OCI-LY1 (cell line): ENCODE measurements at regions not wholly inside any gene's neighbourhood (a gene's known extent, or its start where the extent isn't known, plus 50 kb on each side); places are given as distances from the start of the nearest gene placed in this dataset.

ENCODE experiments used
- H2AFZ ChIP-seq: fragments of 200-600 bp; sonication (generic), shearing (Covaris generic); 2 replicates; pipeline ENCODE4 v1.6.0; 2014; ENCODE audit warnings: antibody characterized with exemption, mild to moderate bottlenecking, low read length
- H3F3A ChIP-seq: fragments of 200-600 bp; sonication (generic), shearing (Covaris generic); 2 replicates; pipeline ENCODE4 v1.6.0; 2014; ENCODE audit warnings: mild to moderate bottlenecking, antibody characterized with exemption, low read length, moderate library complexity; ENCODE audit not compliant: insufficient read depth
- H3K27ac ChIP-seq: fragments of 200-600 bp; sonication (generic); 2 replicates; pipeline ENCODE4 v1.5.1; 2014; ENCODE audit warnings: low read length, mixed run types, mild to moderate bottlenecking, low read depth; ENCODE audit not compliant: poor library complexity, severe bottlenecking
- H3K27me3 ChIP-seq: fragments of 200-600 bp; sonication (generic); 2 replicates; pipeline ENCODE4 v1.6.0; 2014; ENCODE audit warnings: antibody characterized with exemption, mild to moderate bottlenecking, low read length, moderate library complexity; ENCODE audit not compliant: insufficient read depth
- H3K36me3 ChIP-seq: fragments of 200-600 bp; sonication (generic); 2 replicates; pipeline ENCODE4 v1.6.1; 2014; ENCODE audit warnings: mild to moderate bottlenecking, antibody characterized with exemption, low read length, moderate library complexity, mixed read lengths; ENCODE audit not compliant: insufficient read depth
- H3K4me1 ChIP-seq: fragments of 200-600 bp; sonication (generic); 2 replicates; pipeline ENCODE4 v1.5.1; 2014; ENCODE audit warnings: mild to moderate bottlenecking, low read length, moderate library complexity; ENCODE audit not compliant: insufficient read depth, severe bottlenecking
- H3K4me2 ChIP-seq: fragments of 200-600 bp; sonication (generic), shearing (Covaris generic); 2 replicates; pipeline ENCODE4 v1.6.1; 2014; ENCODE audit warnings: low read length
- H3K4me3 ChIP-seq: fragments of 200-600 bp; sonication (generic); 2 replicates; pipeline ENCODE4 v1.5.1; 2014; ENCODE audit warnings: low read length, low read depth, mild to moderate bottlenecking, mixed read lengths; ENCODE audit not compliant: poor library complexity, severe bottlenecking
- H3K79me2 ChIP-seq: fragments of 200-600 bp; shearing (Covaris generic); 2 replicates; pipeline ENCODE4 v1.6.1; 2016; ENCODE audit warnings: mixed run types, low read length, mixed read lengths; ENCODE audit not compliant: insufficient read depth
- H3K9ac ChIP-seq: fragments of 200-600 bp; sonication (generic), shearing (Covaris generic); 2 replicates; pipeline ENCODE4 v1.6.1; 2014; ENCODE audit warnings: mild to moderate bottlenecking, low read length, mixed read lengths
- H3K9me2 ChIP-seq: fragments of 200-600 bp; sonication (generic), shearing (Covaris generic); 2 replicates; pipeline ENCODE4 v1.6.1; 2014; ENCODE audit warnings: low read depth, mild to moderate bottlenecking, low read length, mixed read lengths
- H3K9me3 ChIP-seq: fragments of 200-600 bp; shearing (Covaris generic); 2 replicates; pipeline ENCODE4 v1.6.1; 2014; ENCODE audit warnings: low read length, mixed read lengths
- H4K20me1 ChIP-seq: fragments of 200-600 bp; sonication (generic), shearing (Covaris generic); 2 replicates; pipeline ENCODE4 v1.6.0; 2016; ENCODE audit warnings: mild to moderate bottlenecking, low read length; ENCODE audit not compliant: insufficient read depth
- CTCF ChIP-seq: fragments of 200-600 bp; sonication (generic), shearing (Covaris generic); IDR thresholded peaks from 2 replicates; pipeline ENCODE4 v1.5.1; 2017; ENCODE audit warnings: mild to moderate bottlenecking, antibody characterized with exemption, low read length, moderate library complexity, mixed read lengths
- EZH2 ChIP-seq: fragments of 200-600 bp; sonication (generic), shearing (Covaris generic); IDR thresholded peaks from 2 replicates; pipeline ENCODE4 v1.8.0; 2017; ENCODE audit warnings: borderline replicate concordance, mixed run types, mild to moderate bottlenecking, antibody characterized with exemption, low read length, moderate library complexity, mixed read lengths

GRCh38 chr17:56031636-56032035 is 121.6 kb upstream of the ANKFN1 start:
- no peaks in the 10 kb centered on the region for H3K9me2 ChIP-seq
- no peaks in the 10 kb centered on the region for H3K27me3 ChIP-seq
- H3K4me1 ChIP-seq, result no peaks in the 10 kb centered on the region
- H3K27ac ChIP-seq, result no peak overlapping the region
- H3K9ac ChIP-seq, result no peak overlapping the region
- H3K9me3 ChIP-seq, result no peaks in the 10 kb centered on the region
- TF ChIP-seq CTCF (no peak), EZH2 (no peak)
- no peak overlapping the region for H3K4me2 ChIP-seq
- no peak overlapping the region for H3K4me3 ChIP-seq
- H3K79me2 ChIP-seq, result no peaks in the 10 kb centered on the region
- H4K20me1 ChIP-seq, result no peaks in the 10 kb centered on the region
- H3K36me3 ChIP-seq, result no peaks in the 10 kb centered on the region
- no peaks in the 10 kb centered on the region for H3F3A ChIP-seq
- H2AFZ ChIP-seq, result no peak overlapping the region

- Histone ChIP-seq H3K4me2 (no peak overlapping the region), H4K20me1 (no peaks in the 10 kb centered on the region), H3K9ac (no peak overlapping the region), H3K27me3 (no peaks in the 10 kb centered on the region), H3K4me3 (no peak overlapping the region), H3K9me2 (no peaks in the 10 kb centered on the region), H3K9me3 (no peaks in the 10 kb centered on the region), H2AFZ (no peak overlapping the region), H3K79me2 (no peaks in the 10 kb centered on the region), H3K36me3 (no peaks in the 10 kb centered on the region), H3F3A (no peaks in the 10 kb centered on the region), H3K4me1 (no peaks in the 10 kb centered on the region), H3K27ac (no peak overlapping the region)
- no peak for TF ChIP-seq CTCF
- TF ChIP-seq EZH2, result no peak
Observed at GRCh38 chr17:56034197-56034635, 119.1 kb upstream of the ANKFN1 start.

GRCh38 chr17:56038131-56038530 is 115.1 kb upstream of the ANKFN1 start:
- no peak for TF ChIP-seq EZH2
- no peak for TF ChIP-seq CTCF
- H3K27me3 ChIP-seq, result no peaks in the 10 kb centered on the region

More at GRCh38 chr17:56038131-56038530, 115.1 kb upstream of the ANKFN1 start:
- Histone ChIP-seq H3K9ac (no peak overlapping the region), H3K4me1 (no peaks in the 10 kb centered on the region), H3K27ac (no peak overlapping the region), H3K79me2 (no peaks in the 10 kb centered on the region), H3K9me3 (no peaks in the 10 kb centered on the region), H2AFZ (no peak overlapping the region), H3K4me2 (no peak overlapping the region), H3K4me3 (no peak overlapping the region), H3K36me3 (no peaks in the 10 kb centered on the region), H3K9me2 (no peaks in the 10 kb centered on the region), H4K20me1 (no peaks in the 10 kb centered on the region), H3F3A (no peaks in the 10 kb centered on the region)
